Stimulated activated CD8-positive, alpha-beta memory T cell treated with anti-CD3 and anti-CD28 coated beads, Interleukin-15, amount 100 ng/mL, for 48 hours (primary cell): ENCODE measurements at regions not wholly inside any gene's neighbourhood (a gene's known extent, or its start where the extent isn't known, plus 50 kb on each side); places are given as distances from the start of the nearest gene placed in this dataset.
"Not testable (repeated sequence)": the region's sequence is repeated elsewhere in the genome, so short reads cannot be mapped to it uniquely, and the experiment has no call there.

Source experiments
- DNase-seq, 2 donors: peaks; one replicate each; pipeline ENCODE4 v3.0.0-alpha.2; 2020; ENCODE audit warnings: low read depth in 2 of 2

DNA sequence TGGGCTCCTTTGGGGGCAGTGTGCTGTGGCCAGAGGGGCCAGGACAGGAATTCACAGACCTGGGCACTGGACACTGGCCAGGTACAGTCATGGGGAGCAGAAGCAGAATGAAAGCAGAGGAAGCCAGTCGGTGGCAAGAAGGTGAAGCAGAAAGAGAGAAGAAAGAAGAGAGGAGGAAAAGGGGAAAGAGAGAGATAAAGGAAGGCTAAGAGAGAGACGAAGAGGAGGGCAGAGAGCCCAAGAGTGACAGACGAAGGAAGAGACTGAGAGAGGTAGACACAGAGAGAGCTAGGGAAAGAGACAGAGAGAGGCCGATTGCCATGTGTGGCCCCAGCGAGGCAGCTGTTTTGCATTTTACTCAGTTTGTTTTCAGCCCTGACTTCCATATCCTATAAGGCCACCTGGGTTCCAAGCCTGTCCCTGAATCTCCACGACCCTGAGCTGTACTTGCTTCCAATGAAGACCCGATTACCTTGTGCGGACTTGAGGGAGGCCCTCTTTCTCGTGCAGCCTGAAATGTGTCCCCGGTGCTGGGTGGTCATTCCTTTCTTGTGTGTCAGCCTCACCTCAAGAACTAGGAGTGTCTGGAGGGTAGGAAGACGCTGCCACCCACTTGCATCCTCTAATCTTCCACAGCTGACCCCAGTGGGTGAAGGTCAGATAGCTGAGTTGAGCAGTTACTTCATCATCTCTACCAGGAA lies 73.9 kb downstream of the LSM3 start:
- DNase-seq, result no peak

DNA sequence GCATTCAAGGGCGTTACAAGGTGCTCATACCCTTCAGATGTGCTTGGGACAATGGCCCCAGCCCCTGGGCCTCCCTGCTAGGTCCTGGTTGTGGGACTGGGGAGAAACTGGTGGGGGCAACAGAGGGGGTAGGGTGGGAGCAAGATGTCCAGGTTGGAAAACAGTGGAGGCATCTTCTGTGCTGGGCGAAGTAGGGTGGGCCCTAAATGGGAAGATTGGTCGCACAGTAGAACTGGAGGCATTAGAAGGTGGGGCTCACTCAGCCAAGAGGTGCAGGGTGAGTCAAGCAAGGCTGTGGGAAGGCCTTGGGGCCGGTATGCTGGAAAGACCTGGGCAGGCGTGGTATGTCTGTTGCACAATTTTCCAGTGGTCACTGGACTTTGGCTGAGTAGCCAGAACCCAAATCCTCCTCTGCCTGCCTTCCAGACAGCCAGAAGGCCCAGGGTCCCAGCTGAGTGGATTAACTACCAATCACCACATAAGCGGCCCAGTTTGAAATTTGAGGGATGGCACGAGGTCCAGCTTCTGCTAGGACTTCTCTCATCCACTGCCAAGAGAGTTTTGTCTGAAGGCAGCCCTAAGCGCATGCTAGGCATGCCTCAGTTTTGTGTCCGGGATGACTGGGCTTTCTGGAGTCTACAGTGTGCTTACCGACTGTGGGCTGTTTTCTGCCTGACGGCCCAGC lies 74.5 kb downstream of the LSM3 start:
- DNase-seq, result no peak

DNA sequence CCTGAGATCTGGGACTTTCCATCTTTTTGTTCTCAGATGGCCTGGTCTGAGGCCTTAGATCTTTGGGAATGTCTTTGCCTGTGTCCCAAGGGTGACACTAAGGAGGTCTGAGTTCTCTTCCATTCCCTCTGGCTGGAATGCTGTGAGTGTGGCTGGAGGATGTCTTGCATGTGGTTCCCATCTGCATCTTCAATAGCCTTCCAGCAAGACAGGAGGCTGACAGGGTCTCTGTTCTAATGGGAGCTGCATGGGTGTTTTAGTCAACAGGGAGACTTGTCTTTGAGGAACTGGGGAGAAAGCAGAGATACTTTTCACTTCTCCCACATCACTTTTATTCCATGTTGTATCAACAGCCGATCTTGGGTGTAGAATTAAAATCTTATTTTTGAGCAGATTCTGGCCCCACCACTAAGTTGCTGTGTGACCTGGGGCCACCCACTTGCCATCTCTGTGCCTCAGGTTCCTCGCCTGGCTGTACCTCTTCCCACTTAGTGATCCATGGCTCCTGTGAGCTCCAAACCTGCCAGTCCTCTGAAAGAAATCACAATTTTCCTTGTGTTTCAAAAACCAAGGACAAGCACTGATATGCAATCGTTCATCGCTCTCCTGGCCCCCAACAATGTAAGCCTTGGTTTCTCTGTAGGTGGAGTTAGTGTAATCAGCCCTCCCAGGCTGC lies 75.2 kb downstream of the LSM3 start:
- DNase-seq, result no peak

DNA sequence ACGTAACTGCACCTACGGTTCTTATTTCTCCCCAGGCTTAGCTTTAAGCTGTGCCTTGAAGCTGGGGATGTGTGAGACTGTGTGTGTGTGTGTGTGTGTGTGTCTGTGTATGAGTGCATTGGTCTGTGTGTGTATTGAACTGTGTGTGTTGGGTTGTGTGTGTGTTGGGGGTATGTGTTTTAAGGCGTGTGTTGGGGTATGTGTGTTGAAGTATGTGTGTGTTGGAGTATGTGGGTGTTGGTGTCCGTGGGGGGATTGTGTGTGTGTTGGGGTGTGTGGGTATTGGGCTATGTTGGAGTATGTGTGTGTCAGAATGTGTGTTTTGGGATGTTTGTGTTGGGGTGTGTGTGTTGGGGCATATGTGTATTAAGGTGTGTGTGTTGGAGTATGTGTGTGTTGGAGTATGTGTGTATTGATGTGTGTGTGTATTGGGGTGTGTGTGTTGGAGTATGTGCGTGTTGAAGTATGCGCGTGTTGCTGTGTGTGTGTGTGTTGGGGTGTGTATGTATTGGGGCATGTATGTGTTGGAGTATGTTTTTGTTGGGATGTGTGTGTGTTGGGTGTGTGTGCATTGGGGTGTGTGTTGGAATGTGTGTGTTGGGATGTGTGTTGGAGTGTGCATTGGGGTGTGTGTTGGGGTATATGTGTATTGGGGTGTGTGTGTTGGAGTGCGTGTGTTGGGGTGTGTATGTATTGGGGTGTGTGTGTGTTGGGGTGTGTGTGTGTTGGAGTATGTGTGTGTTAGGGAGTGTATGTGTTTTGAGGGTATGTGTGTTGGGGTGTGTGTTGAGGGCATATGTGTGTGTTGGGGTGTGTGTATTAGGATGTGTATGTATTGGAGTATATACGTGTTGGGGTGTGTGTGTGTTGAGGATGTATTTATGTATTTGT lies 76.4 kb downstream of the LSM3 start:
- no peak for DNase-seq

DNA sequence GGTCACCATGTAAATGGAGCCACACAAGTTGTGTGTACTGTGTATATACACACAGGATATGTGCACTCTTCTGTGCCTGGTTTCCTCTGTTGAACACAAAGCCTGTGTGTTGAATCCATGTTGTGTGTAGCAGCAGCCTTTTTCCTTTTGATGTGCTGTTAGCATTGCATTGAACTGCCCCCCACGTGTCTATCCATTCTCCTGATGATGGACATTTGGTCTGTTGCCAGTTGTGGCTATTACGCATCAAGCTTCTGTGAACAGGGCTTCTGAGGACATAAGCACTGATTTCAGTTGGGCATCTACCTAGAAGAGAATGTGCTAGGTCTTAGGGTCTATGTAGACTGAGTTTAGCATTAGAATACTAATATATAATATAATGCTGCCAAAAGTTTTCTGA lies 77.4 kb downstream of the LSM3 start:
- DNase-seq, result no peak

DNA sequence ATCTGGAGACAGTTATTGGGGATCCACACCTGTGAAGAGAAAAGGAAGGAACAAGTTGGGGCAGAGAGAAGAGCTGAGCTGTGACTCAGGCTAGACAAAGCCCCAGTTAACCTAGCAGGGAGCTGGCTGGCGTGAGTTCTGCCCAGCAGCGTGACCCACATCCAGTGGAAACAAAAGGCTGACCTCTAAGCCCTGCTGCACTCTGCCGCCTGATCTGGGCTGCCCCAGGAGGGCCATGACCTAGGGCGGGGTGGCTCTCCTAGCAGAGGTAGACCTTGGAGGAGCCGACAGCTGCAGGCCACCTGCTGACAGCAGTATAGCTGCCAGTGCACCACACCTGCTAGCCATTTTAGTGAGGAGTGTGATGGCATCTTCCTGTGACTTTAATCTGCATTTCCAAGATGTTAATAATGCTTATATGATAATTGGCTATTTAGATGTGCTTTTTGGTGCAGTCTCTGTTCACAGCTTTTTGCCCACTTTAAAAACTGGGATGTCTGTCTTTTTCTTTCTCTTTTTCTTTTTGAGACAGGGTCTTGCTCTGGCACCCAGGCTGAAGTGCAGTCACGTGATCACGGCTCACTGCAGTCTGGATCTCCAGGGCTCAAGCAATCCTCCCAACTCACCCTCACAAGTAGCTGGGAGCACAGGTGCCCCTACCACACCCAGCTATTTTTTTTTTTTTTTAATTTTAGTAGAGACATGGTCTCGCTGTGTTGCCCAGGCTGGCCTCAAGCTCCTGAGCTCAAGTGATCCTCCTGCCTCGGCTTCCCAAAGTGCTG lies 78.1 kb downstream of the LSM3 start:
- DNase-seq, result no peak

DNA sequence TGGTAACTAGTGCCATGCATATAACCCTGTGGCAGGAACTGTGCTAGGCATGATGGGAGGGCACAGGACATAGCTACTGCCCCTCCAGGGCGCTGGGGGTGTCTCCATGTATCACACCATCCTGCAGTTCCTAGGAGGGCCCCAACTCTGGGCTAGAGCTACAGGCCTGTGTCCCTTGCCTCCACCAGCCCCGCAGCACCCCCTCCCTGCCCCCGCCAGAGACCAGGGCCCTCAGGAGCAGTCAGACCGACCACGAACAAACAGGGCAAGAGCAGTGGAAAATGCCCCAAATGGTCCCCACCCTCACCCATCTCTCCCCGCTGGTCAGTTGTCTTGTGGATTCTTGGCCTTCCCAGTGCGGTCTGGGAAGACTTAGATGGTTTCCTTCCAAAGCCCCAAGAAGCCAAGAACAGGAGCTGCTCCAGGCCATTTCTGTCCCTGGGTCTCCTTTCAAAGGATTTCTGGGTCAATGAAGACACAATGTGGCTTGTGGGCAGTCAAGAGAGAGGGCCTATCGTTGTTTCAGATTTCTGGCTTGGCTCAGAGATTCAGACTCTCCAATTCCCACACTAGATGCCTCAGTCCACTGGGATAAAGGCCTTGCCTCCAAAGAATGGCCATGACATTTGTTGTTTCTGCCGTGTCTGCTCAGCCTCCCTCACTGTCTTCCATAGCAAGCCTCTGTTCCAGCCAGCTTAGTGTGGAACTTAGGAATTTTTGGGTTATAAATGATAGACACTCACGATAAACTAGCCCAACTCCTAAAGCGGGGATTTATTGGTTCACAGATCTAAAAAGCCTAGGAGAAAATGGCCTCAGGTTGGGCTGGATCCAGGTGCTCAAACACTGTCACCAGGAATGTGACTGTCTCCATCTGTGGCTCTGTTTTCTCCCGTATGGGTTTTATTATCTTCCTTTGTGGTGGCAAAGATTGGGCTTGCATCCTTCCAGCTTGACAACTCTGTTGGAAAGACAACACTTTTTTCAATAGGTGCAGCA lies 80.6 kb downstream of the LSM3 start:
- no peak for DNase-seq

DNA sequence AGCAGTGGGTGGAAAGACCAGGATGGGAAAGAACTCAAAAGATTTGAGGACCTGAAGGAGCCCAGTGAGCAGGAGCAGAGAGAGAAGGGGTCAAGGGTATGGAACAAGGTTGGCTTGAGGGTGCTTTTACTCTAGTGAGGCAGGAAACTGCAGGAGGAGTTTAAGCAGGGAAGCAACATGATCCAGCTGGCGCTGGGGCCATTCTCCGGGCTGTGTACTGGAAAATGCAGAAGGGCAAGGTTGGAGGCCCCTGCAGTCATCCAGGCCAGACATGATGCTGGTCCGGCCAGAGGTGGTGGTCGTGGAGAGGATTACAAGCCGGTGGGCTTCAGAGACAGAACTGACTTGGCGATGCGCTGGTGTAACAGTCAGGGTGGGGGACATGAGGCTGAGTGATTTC lies 81.8 kb downstream of the LSM3 start:
- DNase-seq, result no peak

DNA sequence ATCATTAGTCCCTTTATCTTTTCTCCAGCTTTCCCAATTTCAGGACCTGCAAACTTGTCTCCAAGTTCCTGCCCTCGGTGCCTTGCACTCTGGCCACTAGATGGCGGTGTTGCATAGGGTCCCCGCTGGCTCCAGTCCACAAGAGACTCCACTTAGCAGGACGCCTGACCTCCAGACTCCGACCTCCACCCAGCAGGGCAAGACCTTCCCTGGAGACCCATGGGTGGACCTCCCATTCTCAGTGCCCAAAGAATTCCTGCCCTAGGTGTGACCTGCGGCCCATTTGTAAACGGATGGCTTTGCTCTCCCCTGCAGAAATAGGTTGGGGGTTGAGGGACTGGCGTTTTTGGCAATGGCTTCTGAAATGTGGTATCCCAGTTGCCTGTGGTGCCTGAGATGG lies 82.6 kb downstream of the LSM3 start:
- peak; percentile 45 to 48 for DNase-seq

DNA sequence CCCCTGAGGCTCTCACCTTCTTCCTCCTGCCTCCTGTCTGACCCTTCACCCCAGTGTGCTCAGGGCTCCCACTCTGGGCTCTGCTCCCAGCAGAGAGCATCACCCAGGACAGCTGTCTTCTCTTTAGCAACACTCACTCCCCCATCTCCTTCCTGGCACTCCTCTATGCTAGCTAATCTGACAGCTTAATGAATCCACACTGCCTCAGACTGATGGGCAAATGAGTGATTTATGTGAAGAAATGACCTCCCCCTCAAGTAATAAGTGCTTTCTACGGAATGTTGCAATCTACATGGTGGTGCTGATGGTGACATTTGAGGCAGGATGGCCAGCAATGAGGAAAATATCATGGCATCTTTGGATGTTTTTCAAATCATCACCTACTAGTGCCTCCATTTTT lies 83.6 kb downstream of the LSM3 start:
- DNase-seq, result no peak

DNA sequence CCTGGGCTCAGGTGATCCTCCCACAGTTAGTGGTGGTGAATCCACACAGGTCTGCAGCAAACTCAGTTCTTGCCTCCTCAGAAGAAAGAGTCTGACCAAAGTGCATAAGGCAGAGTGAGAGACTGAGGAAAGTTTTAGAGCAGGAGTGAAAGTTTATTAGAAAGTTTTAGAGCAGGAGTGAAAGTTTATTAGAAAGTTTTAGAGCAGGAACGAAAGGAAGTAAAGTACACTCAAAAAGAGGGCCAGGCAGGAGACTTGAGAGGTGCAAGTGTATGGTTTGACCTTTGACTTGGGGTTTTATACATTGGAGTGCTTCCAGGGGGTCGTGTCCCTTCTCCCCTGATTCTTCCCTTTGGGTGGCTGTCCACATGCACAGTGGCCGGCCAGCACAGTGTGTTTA lies 84.2 kb downstream of the LSM3 start:
- no peak for DNase-seq

DNA sequence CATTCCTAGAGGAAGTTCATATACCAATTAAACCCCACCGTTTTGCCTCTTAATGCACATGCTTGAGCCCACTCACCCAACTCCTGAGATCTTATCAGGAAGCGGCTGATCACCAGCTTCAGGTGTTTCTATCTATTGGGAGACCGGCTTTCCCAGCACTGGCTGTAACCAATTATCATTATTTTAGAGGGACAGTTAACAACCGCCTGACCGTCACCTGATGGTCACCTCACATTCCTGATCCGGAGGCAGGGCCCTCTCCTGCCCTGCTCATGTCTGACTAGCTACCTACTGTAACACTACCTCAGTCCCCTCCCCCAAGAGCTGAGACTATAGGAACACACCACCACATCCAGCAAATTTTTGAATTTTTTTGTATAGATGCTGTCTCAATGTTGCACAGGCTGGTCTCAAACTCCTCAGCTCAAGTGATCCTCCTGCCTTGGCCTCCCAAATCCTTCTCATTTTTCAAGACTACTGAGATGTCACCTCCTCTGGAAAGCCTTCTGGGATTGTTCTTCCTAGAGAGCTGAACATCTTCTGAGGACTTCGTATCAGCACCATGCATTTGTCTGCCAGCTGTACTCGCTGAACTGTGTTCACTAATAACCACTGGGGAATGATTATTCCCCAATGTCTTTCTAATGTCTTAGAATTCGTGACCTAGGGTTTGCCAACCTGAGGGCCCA lies 84.8 kb downstream of the LSM3 start:
- DNase-seq, result no peak

DNA sequence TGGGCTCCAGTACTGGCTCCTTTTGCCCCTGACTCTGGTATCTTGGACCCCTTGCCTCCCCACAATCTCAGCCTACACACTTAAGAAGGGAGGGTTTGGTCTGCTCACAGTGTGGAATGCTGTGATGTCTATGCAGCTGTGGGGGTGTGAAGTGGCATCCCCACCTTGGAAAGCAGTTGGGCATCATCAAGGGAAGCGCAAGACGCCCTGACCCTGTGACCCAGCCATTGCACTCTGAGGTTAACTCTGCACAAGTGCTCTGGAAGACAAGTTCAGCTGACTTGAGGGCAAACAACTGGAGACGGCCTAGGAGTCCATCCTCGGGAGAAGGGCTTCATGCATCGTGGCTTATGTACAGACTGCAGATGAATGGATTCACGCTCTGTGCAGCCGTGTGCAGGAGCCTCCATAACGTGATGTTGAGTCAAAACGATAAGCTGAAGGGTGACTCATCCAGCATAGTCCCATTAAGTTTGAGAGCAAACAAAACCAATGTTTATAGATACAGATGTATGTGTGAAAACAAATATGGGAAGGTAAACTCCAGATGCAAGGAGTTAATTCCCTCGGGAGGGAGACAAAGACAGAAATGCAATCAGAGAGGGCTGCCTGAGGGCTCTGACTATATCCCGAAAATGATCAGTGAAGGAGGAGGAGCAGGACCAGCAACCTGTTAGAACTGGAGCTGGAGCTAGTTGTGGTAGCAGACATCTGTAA lies 86.8 kb downstream of the LSM3 start:
- DNase-seq, result no peak

DNA sequence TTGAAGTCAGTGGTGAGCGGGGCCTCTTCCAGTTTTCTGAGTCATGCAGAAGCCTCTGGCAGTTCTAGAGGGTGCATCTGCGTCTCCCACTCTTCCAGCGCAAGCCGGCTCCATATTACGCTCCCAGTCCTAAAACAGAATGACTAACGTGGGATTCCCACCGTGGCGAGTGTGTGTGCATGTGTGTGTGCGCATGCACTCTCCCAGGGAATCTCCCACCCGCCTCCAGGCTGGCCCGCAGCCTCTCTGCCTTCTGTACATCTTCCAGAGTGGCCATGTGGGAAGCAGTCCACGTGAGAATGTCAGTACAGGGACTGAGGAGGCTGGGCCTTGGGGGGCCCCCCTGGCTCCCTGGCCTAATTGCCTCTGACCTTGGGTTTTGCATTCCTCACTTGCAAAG lies 87.7 kb downstream of the LSM3 start:
- no peak for DNase-seq

DNA sequence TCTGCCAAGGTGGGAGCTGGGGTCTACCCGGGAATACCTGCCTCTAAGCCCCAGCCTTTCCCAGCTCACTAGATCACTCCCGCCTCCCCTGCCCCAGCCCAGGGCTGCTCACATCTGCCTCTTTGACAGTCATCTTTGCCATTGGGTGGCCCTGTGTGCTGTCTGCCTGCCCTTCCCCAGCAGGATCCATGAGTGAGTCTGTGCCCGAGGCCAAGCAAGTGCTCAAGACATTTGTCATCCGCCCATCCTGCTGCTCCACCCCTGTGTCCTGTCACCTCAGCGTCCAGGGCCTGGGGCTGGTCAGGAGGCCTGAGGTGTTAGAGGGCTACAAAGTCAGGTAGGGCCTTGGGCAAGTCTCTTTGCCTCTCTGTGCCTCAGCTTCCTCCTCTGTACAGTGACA lies 89.4 kb downstream of the LSM3 start:
- no peak for DNase-seq

DNA sequence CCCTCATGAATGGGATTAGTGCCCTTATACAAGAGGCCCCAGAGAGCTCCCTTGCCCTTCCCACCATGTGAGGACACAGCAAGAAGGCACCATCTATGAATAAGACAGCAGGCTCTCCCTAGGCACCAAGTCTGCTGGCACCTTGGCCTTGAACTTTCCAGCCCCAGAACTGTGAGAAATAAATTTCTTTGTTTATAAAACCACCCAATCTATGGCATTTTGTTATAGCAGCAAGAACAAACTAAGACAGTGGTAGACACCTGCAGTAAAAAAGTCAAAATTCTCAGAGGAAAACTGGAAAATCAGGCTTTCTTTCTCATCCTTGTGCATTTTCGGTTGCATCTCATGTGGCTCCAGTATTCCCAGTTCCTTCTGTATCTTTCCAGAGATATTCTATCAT lies 90.3 kb downstream of the LSM3 start:
- no peak for DNase-seq

DNA sequence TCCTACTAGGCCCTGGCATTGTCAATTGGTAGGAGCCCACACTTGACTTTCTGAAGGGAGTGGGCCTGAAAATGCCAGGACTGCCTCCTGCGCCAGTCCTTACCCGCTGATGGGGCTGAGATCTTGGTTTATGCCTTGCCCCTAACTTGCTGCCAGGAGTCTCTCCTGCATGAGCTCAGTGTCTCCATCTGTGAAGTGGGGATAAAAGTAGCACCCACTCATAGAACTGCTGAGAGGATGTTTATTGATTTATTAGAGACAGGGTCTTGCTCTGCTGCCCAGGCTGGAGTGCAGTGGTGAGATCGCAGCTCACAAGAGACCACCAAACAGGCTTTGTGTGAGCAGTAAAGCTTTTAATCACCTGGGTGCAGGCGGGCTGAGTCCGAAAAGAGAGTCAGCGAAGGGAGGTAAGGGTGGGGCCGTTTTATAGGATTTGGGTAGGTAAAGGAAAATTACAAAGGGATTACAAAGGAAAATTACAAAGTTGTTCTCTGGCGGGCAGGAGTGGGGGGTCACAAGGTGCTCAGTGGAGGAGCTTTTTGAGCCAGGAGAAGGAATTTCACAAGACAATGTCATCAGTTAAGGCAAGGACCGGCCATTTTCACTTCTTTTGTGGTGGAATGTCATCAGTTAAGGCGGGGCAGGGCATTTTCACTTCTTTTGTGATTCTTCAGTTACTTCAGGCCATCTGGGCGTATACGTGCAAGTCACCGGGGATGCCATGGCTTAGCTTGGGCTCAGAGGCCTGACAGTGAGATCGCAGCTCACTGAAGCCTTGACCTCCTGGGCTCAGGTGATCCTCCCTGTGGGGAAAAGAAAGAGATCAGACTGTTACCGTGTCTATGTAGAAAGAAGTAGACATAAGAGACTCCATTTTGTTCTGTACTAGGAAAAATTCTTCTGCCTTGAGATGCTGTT lies 93.7 kb downstream of the LSM3 start:
- DNase-seq, result not testable (repeated sequence)
